NK-92 treated with Interleukin-12 subunit alpha and Interleukin-12 subunit beta, amount 100 ng/mL, for 24 hours (cell line): ENCODE measurements at regions not wholly inside any gene's neighbourhood (a gene's known extent, or its start where the extent isn't known, plus 50 kb on each side); places are given as distances from the start of the nearest gene placed in this dataset.

Experiments used
- DNase-seq: peaks from one replicate; lab custom pipeline; 2025; lab: John Stamatoyannopoulos, UW

DNA sequence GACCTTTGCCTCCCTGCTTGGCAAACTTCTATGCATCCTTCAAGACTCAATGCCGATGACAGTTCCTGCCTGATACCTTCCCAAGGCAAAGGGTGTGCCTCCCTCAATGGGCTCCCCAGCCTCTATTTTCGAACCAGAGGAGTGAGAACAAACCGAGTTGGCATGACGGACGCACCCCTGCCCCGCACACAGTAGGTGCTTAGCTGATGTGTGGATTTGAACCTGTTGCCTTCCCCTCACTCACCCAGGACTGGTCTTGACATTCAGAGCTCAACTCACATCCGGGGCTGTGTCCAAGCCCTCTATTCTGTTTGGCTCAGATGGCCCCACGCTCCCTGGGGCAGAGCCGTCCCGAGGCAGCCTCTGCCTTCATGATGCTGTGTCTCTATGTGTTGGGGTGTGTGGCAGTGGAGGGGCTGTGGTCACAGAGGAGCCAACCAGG is 52.2 kb upstream of the SLC6A11 start:
- DNase-seq, result no peak

DNA sequence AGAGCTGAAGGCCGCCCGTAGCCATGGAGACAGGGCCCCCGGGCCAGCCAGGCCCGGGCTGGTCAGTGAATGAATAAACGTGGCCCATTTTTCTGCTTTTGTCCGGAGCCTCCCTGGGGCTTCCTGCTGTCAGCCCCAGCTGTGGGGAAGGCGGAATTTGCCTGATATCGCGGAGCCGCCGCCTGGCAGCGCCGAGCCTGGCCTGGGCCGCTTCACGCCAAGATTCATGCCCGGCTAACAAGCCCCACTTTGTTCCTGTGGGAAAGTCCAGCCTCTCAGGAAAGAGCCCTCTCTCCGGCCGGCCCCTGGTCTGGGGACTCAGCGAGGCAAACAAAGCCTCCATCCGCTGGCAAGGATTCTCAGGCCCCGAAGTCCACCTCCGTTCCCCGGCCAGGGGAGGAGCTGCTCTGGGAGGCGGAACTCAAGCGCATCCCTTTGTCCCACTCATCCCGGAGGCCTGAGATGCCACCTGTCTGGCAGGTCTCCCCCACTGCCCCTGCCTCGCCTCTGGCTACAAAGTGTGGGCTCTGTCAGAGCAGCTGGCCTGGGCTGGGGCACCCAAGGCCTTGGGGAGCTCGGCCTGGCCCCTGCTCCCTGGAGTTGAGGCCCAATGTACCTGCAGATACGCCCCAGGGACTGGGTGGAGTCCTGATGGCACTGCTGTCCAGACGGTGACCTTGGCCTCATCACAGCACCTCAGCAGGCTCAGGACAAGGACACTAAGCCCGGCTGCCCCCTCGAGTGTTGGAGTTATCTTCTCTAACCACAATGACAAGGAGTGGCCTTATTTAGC is 51.6 kb upstream of the SLC6A11 start:
- DNase-seq, result no peak

DNA sequence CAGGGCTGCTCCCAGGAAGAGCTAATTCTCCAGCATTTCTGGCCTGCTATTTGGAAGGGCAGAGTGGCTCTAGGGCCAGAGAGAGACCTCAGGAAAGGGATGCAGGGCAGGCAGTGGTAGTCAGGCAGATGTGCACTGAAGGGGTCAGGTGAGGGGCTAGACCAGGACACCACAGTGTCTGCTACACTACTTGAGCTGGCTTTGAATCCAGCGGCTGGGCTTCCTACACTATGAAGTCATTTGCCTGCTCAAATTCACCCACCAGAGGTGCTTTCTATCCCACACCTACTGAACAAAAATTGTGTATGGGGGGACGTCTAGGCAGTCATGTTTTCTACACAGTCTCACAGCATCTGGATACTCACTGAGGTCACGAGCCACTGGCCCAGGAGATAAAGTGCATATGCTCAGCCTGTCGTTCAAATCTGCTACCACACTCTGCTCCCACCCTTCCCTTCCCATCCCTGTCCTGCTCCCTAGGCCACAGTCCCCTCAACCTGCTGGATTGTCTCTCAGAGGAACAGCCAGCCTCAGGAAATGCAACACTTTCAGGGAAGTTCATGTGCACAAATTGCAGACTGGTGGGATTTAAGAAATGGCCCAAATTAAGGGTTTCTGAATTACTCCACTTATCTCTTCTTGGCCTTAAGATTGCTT is 49.9 kb upstream of the SLC6A11 start:
- no peak for DNase-seq
